NCI-H1105 (cell line): ENCODE measurements at regions not wholly inside any gene's neighbourhood (a gene's known extent, or its start where the extent isn't known, plus 50 kb on each side); places are given as distances from the start of the nearest gene placed in this dataset.
A peak's percentile ranks its signal among the peaks of the same experiment; 100 is the strongest.
"Not testable (repeated sequence)": the region's sequence is repeated elsewhere in the genome, so short reads cannot be mapped to it uniquely, and the experiment has no call there.

Experiments used
- DNase-seq: peaks from one replicate; lab custom pipeline; 2025; lab: John Stamatoyannopoulos, UW

GRCh38 chr3:106398891-106399600 lies 530.2 kb upstream of the CBLB start:
- no peak for DNase-seq

GRCh38 chr3:106399761-106400160 lies 530.9 kb upstream of the CBLB start:
- no peak for DNase-seq

DNA sequence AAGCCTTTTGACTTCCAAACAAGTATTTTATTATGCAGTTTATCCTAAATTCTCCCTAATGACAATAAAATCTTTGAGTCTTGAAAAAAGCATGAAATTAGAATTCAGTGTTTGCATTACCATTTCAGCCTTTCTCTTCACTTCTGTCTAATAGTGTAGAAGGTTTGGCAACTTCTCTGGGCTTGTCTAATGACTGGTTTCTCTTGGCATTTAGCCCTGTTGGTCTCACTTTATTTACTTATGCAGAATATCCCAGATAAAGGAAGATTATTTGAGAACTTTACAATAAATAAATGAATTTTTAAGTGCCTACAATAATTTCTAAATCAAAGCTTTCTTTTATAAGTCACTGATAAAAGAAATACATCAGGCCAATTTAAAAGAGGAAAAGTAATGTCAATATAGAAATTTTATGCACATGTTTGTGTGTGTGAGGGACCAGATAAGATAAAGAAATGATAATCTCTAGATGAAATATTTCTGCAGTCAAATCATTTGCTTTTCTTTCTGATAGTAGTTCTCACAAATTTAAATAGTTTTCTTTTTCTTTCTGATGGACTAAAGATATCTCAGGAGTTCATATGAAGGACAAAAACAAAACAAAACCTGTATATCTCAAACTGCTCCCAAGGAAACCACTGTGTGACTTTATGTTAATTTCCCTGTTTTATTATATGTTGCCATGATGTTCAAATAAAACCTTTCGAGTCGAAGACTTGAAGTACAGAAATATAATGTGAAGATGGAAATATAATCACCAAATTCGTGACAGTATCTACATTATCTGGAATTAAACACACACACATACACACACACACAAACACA lies 533.1 kb upstream of the CBLB start:
- DNase-seq: peak; percentile 53

GRCh38 chr3:106403371-106404145 lies 534.7 kb upstream of the CBLB start:
- DNase-seq: peak; percentile 57

- no peak for DNase-seq
Measured at GRCh38 chr3:106413683-106414082, 544.9 kb upstream of the CBLB start.

GRCh38 chr3:106420628-106421027 lies 551.8 kb upstream of the CBLB start:
- no peak for DNase-seq

- no peak for DNase-seq
Measured at GRCh38 chr3:106421426-106421825, 552.6 kb upstream of the CBLB start.

DNA sequence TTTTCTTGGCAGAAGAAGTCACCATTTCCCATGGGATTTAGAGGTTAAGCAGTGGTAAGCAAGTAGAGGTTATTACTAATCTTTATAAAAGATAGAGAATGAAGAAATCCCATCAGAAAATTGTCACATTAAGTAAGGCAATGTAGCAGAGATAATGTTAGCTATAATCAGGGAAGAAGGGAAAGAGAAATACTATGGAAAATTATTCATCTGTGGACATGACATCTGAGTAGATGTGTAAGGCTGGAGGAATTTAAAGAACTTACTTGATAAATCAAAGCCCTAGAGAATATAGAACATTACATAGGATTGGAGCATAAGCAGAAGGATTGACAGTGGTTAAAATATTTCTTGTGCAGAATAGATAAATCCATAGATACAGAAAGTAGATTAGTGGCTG lies 553.1 kb upstream of the CBLB start:
- no peak for DNase-seq

DNA sequence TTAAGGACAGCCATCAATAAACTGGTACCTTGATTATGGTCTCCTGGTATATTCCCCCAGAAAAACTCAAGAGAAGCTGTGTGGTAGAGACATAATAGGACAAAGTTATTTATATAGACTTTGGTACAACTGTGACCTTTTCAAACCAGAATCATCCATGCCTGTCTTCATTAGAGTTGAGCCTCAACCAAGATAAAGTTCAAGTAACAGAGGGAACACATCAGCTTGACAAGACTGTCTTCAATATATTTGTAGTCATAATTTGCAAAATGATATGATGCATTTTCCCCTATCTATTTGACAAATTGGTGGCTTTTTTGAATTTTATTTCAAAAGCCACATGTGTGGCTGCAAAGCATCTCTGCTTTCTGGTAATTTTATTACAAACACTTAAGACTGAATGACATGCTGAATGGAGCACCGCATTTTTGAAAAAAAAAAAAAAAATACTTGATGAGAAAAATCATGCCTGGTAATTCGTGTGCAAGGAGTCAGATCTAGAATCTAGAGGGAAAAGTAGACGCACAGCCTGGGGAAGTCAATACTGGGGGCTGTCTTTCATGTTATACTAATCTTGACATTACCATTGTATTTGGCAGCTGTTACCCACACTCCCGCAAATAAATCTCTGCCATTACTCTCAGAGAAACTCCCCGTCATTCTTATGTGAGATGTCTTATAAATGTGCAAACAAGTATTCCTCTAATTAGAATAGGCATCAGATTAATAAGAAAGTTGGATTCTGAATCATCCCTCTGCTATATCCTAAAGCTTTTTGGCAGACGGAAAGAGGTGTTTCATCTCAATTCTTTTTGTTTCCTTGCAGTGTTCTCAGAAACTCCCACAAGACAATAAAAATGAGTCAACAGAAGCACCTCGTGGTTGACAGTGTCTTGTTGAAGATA lies 554.8 kb upstream of the CBLB start:
- DNase-seq: no peak

DNA sequence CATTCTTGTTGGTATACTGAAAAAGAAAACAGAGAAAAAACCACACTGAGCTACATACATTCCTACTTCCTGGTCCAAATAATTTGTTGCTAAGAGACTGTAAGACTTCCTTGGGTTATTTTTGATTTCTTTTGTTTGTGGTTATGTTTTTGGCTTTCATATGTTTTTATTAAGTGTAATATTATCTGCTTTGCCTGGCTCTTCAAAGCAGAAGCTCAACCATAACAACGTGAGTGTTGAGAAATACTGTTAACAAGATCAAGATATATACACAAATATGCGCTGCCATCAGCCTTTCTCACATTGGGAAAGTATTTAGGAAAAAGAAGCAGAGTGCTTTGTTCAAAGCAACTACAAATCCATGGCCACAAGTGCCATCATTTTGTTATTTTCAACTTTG lies 556.2 kb upstream of the CBLB start:
- no peak for DNase-seq

DNA sequence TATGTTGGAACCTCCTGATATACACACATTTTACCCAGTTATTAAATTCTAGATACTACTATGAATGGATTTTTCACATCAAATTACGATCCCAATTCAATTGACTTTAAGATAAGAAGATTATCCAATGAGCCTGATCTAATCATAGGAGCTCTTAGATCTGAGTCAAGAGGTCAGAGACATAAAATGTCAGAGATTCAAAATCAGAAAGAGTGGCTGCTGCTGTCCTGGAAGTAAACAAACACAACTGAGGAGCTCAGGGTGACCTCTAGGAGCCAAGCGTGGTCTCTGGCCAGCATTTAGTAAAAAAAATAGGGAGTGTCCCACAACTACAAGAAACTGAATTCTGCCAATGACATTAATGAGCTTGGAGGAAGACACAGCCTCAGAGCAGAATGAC lies 557.1 kb upstream of the CBLB start:
- DNase-seq: no peak

DNA sequence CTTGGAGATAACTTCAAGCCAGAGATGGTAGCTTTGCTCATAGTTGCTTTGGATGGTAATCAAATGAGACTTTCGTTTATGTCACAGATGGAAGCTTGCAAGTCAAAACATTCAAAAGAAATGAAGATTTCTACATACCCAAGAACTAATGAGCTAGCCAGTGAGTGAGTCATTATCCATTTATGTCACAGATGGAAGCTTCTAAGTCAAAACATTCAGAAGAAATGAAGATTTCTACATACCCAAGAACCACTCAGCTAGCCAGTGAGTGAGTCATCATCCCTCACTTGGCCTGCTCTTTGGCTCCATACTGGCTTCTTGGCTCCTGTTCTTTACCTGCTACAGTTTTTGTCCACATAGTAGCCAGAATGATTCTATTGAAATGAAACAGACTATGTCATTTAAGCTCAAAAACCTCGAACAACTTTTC lies 559.8 kb upstream of the CBLB start:
- no peak for DNase-seq

DNA sequence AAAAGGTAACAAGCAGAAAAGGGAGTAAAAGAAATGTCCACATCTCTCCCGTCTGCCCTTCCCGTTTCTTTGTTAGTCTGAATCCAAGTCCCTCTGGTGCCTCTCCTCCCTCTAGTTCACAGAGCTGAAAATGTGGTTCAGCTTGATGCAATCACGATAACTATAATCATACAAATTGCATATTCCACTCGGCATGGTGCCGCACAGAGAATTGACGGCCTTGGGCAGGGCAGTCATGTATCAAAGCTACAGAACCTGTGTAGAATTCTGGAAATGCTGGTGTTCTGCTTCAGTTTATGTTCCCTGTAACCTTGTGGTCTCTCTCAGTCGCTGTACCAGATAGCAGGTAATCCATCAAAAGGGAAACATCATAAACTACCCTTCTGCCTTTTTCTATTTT lies 562.9 kb upstream of the CBLB start:
- DNase-seq: no peak

DNA sequence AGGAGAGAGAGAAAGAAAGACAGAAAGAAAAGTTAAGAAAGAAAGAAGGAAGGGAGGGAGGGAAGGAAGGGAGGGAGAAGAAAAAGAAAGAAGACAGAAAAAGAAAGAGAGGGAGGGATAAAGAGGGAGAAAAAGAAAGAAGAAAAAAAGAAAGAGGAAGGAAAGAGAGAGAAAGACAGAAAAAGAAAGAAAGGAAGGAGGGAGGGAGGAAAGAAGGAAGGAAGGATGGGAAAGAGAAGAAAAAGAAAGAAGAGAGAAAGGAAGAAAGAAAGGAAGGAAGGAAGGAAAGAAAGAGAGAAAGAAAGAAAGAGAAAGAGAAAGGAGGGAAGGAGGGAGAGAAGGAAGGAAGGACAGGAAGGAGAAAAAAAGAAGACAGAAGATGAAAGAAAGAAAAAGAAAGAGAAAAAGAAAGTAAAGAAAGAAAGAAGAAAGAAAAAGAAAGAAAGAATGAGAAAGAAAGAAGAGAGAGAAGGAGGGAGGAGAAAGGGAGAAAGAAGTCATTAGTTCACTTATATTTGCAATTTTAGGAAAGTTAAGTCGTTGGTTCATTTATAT lies 567.2 kb upstream of the CBLB start:
- no peak for DNase-seq

GRCh38 chr3:106438887-106439286 lies 570.1 kb upstream of the CBLB start:
- peak; percentile 59 for DNase-seq

DNA sequence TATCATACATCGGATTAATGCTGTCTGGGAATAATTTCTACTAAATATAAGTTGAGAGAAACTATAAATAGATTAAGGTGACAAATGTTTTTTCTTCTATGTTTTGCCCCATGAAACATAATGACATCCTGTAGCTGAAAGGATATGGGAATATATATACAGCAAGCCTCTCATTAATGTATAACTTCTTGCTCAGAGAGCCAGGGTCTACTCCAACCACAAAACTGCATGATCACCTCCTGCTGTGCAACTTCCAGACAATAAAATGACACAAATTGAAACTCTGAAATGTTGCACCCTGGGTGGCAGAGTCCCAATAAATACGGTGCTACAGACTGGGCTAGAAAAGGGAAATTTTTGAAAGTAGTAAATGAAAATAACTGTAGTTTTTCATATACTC lies 571.9 kb upstream of the CBLB start:
- no peak for DNase-seq

DNA sequence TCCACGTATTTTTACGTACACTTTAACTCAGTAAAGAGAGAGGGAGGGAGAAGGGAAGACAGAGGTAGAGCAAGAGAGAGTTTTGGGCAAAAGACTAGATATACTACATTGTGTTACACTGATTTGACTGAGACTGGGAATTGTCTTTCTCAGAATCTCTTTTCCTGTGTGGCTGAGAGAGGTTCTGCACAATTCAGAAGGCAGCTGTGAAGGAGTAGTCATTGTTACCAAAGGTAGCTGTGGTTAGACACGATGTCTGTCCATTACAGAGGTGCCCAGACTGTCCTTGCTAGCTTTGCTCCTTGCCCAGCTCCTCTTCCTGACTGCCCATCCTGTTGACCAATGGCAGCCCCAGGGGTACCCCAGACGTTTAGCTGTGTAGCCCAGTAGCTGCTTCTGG lies 577.5 kb upstream of the CBLB start:
- DNase-seq: no peak

DNA sequence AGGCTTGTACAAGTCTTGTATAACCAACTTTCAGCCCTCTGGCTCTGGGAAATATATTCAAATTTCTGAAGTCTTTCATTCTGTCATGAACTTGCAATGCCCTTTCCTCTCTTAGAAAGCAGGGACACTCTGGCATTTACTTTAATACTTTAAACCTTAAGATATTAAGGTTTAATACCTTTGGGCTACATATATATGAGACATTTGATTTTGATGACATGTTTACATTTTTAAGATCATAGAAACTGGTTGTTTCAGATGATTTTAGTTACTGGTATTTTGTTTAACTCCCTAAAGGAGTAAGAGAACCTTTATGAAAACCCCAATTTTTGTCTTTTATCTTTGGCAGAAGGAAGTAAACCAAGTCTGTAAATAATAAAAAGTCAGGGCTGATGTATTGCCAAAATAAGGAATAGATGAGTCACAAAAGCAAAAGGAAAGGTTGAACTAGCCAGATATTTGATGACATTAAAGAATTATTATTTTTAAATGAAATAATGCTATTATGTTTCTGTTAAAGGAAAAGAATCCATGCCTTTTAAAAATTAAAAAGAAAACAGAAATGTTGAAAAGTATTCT lies 579.0 kb upstream of the CBLB start:
- DNase-seq: no peak

GRCh38 chr3:106448372-106448966 lies 579.7 kb upstream of the CBLB start:
- DNase-seq: not testable (repeated sequence)

DNA sequence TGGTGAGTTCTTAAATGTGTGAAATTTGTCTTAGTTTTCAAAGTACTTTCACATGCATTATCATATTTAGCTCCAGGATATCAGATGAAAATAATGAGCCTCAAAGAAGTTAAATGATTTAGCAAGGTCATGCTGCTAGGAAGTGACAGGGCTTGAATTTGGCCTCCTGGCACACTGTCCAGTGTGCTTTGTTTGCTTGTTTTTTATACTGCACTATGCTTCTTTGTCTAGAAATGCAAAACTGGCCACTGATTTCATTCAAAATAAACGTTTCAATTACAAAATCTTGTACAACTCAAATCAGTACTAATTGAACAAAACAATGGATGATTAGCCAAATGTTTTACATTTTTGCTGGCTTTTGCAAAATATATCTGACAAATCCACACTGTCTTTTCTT lies 583.3 kb upstream of the CBLB start:
- DNase-seq: no peak

DNA sequence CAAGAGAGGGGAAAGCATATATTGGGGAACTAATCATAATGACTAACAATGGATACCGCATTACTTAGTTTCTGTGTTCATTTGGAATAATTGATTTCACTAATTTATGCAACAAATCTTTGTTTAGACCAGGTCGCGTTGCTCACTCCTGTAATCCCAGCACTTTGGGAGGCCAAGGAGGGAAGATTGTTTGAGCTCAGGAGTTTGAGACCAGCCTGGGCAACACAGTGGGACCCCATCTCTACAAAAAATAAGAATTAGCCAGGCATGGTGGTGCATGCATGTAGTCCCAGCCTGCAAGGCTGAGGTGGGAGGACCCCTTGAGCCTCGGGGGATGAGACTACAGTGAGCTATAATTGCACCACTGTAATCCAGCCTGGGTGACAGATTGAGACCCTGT lies 585.7 kb upstream of the CBLB start:
- no peak for DNase-seq
